ENCODE measurements at regions not wholly inside any gene's neighbourhood (a gene's known extent, or its start where the extent isn't known, plus 50 kb on each side); places are given as distances from the start of the nearest gene placed in this dataset.

- ATAC-seq (ENCODE audit: low FRiP score in 2 of 2) (no peak), DNase-seq (no peak)
- peaks cover 0 to 7% (median 0%) of the 10 kb centered on the region in 4 donors for H3K27me3 ChIP-seq
These were observed 77.5 kb upstream of the UNC5A start for GRCh38 chr5:176732736-176733405.

GRCh38 chr5:176733406-176734262 is 76.7 kb upstream of the UNC5A start:
- Histone ChIP-seq H3K9me3 (no peaks in the 10 kb centered on the region), H3K27ac (no peak overlapping the region), H3K4me1 (no peaks in the 10 kb centered on the region), H3K36me3 (no peaks in the 10 kb centered on the region), H3K4me3 (no peak overlapping the region), H3K27me3 (peaks cover 0 to 11% (median 0%) of the 10 kb centered on the region in 4 donors)
- TF ChIP-seq EP300 (IDR thresholded peaks at IDR 0.05) = no peak
- TF ChIP-seq CTCF (IDR thresholded peaks at IDR 0.05) = no peak
- TF ChIP-seq POLR2AphosphoS5 (IDR thresholded peaks at IDR 0.05) = no peak
- TF ChIP-seq POLR2A (IDR thresholded peaks at IDR 0.05) = no peak
- WGBS, 2 donors = 49 to 58% methylated on average over 19 to 21 of the region's 32 CpGs
- no peak for ATAC-seq (ENCODE audit: low FRiP score in 2 of 2)
- no peak for DNase-seq

More at GRCh38 chr5:176732736-176733405, 77.5 kb upstream of the UNC5A start:
- Histone ChIP-seq H3K36me3 (no peaks in the 10 kb centered on the region), H3K4me1 (no peaks in the 10 kb centered on the region), H3K4me3 (no peak overlapping the region), H3K9me3 (no peaks in the 10 kb centered on the region), H3K27ac (no peak overlapping the region)
- WGBS, 2 donors = 69 to 70% methylated on average over 21 of the region's 21 CpGs
- TF ChIP-seq POLR2A (IDR thresholded peaks at IDR 0.05) (no peak), EP300 (IDR thresholded peaks at IDR 0.05) (no peak)

DNA sequence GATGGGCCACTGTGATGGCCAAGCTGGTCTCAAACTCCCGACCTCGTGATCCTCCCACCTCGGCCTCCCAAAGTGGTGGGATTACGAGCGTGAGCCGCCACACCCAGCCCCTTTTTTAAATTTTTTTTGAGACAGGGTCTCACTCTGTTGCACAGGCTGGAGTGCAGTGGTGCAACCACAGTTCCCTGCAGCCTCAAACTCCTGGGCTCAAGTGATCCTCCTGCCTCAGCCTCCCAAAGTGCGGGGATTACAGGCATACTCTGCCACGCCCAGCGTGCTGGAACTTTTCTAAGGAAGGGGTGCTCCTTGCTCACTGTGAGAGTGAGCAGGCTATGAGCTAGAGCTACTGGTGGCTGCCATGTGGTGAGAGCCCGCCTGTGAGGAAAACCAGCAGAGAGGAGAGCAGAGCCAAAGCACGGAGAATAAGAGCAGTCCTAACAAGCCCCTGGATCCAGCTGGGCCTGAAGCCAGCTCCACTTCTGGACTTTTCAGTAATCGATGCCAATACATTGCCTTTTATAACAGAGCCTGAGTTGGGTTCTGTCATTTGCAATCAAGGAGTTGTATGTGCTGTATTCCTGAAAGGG is 75.5 kb upstream of the UNC5A start:
- DNase-seq (no peak), ATAC-seq (ENCODE audit: low FRiP score in 2 of 2) (no peak)
- Histone ChIP-seq H3K27ac (no peak overlapping the region), H3K9me3 (no peaks in the 10 kb centered on the region), H3K27me3 (peaks cover 0 to 11% (median 0%) of the 10 kb centered on the region in 4 donors), H3K36me3 (no peaks in the 10 kb centered on the region), H3K4me1 (no peaks in the 10 kb centered on the region), H3K4me3 (no peak overlapping the region)
- TF ChIP-seq POLR2A (IDR thresholded peaks at IDR 0.05) = no peak
- no peak for TF ChIP-seq CTCF (IDR thresholded peaks at IDR 0.05)
- TF ChIP-seq POLR2AphosphoS5 (IDR thresholded peaks at IDR 0.05) = no peak
- WGBS, 2 donors = 88 to 93% methylated on average over 12 of the region's 12 CpGs

- DNase-seq (no peak), ATAC-seq (ENCODE audit: low FRiP score in 2 of 2) (no peak)
- no peaks in the 10 kb centered on the region for H3K9me3 ChIP-seq
- H3K27me3 ChIP-seq = peaks cover 0 to 11% (median 0%) of the 10 kb centered on the region in 4 donors
- no peaks in the 10 kb centered on the region for H3K4me1 ChIP-seq
- WGBS, 2 donors = 68 to 77% methylated on average over 7 to 16 of the region's 16 CpGs
- no peak overlapping the region for H3K27ac ChIP-seq
- no peaks in the 10 kb centered on the region for H3K36me3 ChIP-seq
- no peak for TF ChIP-seq CTCF (IDR thresholded peaks at IDR 0.05)
- no peak overlapping the region for H3K4me3 ChIP-seq
These were observed 74.7 kb upstream of the UNC5A start for GRCh38 chr5:176735383-176736265.
